ENCODE measurements at regions not wholly inside any gene's neighbourhood (a gene's known extent, or its start where the extent isn't known, plus 50 kb on each side); places are given as distances from the start of the nearest gene placed in this dataset.

- DNase-seq (ENCODE audit: low spot score), result no peak
These were observed 573.8 kb upstream of the CDH9 start for GRCh38 chr5:27612161-27612560.

GRCh38 chr5:27608992-27609391 lies 570.6 kb upstream of the CDH9 start:
- no peak for DNase-seq (ENCODE audit: low spot score)

GRCh38 chr5:27598576-27598975 lies 560.2 kb upstream of the CDH9 start:
- no peak for DNase-seq (ENCODE audit: low spot score)

- no peak for DNase-seq (ENCODE audit: low spot score)
These were observed 555.8 kb upstream of the CDH9 start for GRCh38 chr5:27594141-27594540.

GRCh38 chr5:27592231-27592630 lies 553.8 kb upstream of the CDH9 start:
- DNase-seq (ENCODE audit: low spot score), result no peak

GRCh38 chr5:27590503-27590902 lies 552.1 kb upstream of the CDH9 start:
- no peak for DNase-seq (ENCODE audit: low spot score)

GRCh38 chr5:27578279-27578678 lies 539.9 kb upstream of the CDH9 start:
- no peak for DNase-seq (ENCODE audit: low spot score)

- DNase-seq (ENCODE audit: low spot score), result no peak
These were observed 533.3 kb upstream of the CDH9 start for GRCh38 chr5:27571681-27572080.

- DNase-seq (ENCODE audit: low spot score), result no peak
These were observed 530.4 kb upstream of the CDH9 start for GRCh38 chr5:27568811-27569210.

- DNase-seq (ENCODE audit: low spot score), result no peak
These were observed 523.0 kb upstream of the CDH9 start for GRCh38 chr5:27561408-27561807.

- no peak for DNase-seq (ENCODE audit: low spot score)
These were observed 510.1 kb upstream of the CDH9 start for GRCh38 chr5:27548484-27548883.

- no peak for DNase-seq (ENCODE audit: low spot score)
These were observed 496.7 kb upstream of the CDH9 start for GRCh38 chr5:27535031-27535557.

GRCh38 chr5:27532305-27532704 lies 493.9 kb upstream of the CDH9 start:
- DNase-seq (ENCODE audit: low spot score), result no peak

- no peak for DNase-seq (ENCODE audit: low spot score)
These were observed 486.1 kb upstream of the CDH9 start for GRCh38 chr5:27524515-27524914.

GRCh38 chr5:27523629-27524028 lies 485.2 kb upstream of the CDH9 start:
- no peak for DNase-seq (ENCODE audit: low spot score)

- no peak for DNase-seq (ENCODE audit: low spot score)
These were observed 478.1 kb upstream of the CDH9 start for GRCh38 chr5:27516437-27516836.

- no peak for DNase-seq (ENCODE audit: low spot score)
These were observed 472.7 kb upstream of the CDH9 start for GRCh38 chr5:27511061-27511460.

- DNase-seq (ENCODE audit: low spot score), result no peak
These were observed 465.4 kb upstream of the CDH9 start for GRCh38 chr5:27503813-27504212.

- no peak for DNase-seq (ENCODE audit: low spot score)
These were observed 463.9 kb upstream of the CDH9 start for GRCh38 chr5:27502236-27502635.

- no peak for DNase-seq (ENCODE audit: low spot score)
These were observed 459.1 kb upstream of the CDH9 start for GRCh38 chr5:27497491-27497890.

- DNase-seq (ENCODE audit: low spot score), result no peak
These were observed 456.5 kb upstream of the CDH9 start for GRCh38 chr5:27494887-27495286.

- no peak for DNase-seq (ENCODE audit: low spot score)
These were observed 453.5 kb upstream of the CDH9 start for GRCh38 chr5:27491746-27492439.

- no peak for DNase-seq (ENCODE audit: low spot score)
These were observed 452.7 kb upstream of the CDH9 start for GRCh38 chr5:27491047-27491446.

GRCh38 chr5:27489701-27490100 lies 451.3 kb upstream of the CDH9 start:
- DNase-seq (ENCODE audit: low spot score), result no peak
